Neural progenitor cell (in vitro differentiated cells): ENCODE measurements at regions not wholly inside any gene's neighbourhood (a gene's known extent, or its start where the extent isn't known, plus 50 kb on each side); places are given as distances from the start of the nearest gene placed in this dataset.

Experiments
- DNase-seq: peaks from one replicate; pipeline ENCODE4 v3.0.0-alpha.2; 2016; ENCODE audit warnings: low spot score
- H2AFZ ChIP-seq: fragments of 200-600 bp; sonication (generic); replicated peaks from 2 replicates; pipeline ENCODE4 v1.6.1; 2016; ENCODE audit warnings: antibody characterized with exemption
- H3F3A ChIP-seq: fragments of 200-600 bp; sonication (generic); 2 replicates; pipeline ENCODE4 v1.6.1; 2016; ENCODE audit warnings: antibody characterized with exemption, low read depth
- H3K27ac ChIP-seq: fragments of 200-600 bp; sonication (generic); 2 replicates; pipeline ENCODE4 v1.5.1; 2016; ENCODE audit warnings: mild to moderate bottlenecking
- H3K27me3 ChIP-seq: fragments of 200-600 bp; sonication (generic); 2 replicates; pipeline ENCODE4 v1.6.1; 2016; ENCODE audit warnings: mild to moderate bottlenecking, moderate library complexity
- H3K36me3 ChIP-seq: fragments of 200-600 bp; sonication (generic); 2 replicates; pipeline ENCODE4 v1.5.1; 2016
- H3K4me1 ChIP-seq: fragments of 200-600 bp; sonication (generic); 2 replicates; pipeline ENCODE4 v1.6.1; 2016; ENCODE audit warnings: mixed run types
- H3K4me2 ChIP-seq: fragments of 200-600 bp; sonication (generic); 2 replicates; pipeline ENCODE4 v1.6.1; 2016
- H3K4me3 ChIP-seq: fragments of 200-600 bp; sonication (generic); 2 replicates; pipeline ENCODE4 v1.5.1; 2016
- H3K79me2 ChIP-seq: fragments of 200-600 bp; sonication (generic); 2 replicates; pipeline ENCODE4 v1.6.1; 2016; ENCODE audit warnings: low read depth
- H3K9ac ChIP-seq: fragments of 200-600 bp; sonication (generic); 2 replicates; pipeline ENCODE4 v1.6.1; 2016
- H3K9me3 ChIP-seq: fragments of 200-600 bp; sonication (generic); 2 replicates; pipeline ENCODE4 v1.5.1; 2016; ENCODE audit warnings: low read depth
- H4K20me1 ChIP-seq: fragments of 200-600 bp; sonication (generic); 2 replicates; pipeline ENCODE4 v1.6.1; 2016; ENCODE audit warnings: low read depth
- H3K27ac Mint-ChIP-seq: 3 replicates; pipeline ENCODE4 v1.8.0; 2021; ENCODE audit warnings: mixed read lengths
- H3K27me3 Mint-ChIP-seq: 2 replicates; pipeline ENCODE4 v1.8.0; 2022; ENCODE audit warnings: low read depth, mild to moderate bottlenecking, inconsistent platforms, moderate library complexity, mixed read lengths; ENCODE audit not compliant: insufficient read depth
- H3K36me3 Mint-ChIP-seq: 3 replicates; pipeline ENCODE4 v1.8.0; 2021; ENCODE audit warnings: mixed read lengths
- H3K4me1 Mint-ChIP-seq: 3 replicates; pipeline ENCODE4 v1.8.0; 2021; ENCODE audit warnings: mixed read lengths
- H3K4me3 Mint-ChIP-seq: 3 replicates; pipeline ENCODE4 v1.8.0; 2021; ENCODE audit warnings: mild to moderate bottlenecking, moderate library complexity, mixed read lengths
- H3K9me3 Mint-ChIP-seq: 3 replicates; pipeline ENCODE4 v1.8.0; 2020; ENCODE audit warnings: mixed read lengths
- CTCF ChIP-seq: fragments of 200-600 bp; sonication (generic); IDR thresholded peaks from 2 replicates; pipeline ENCODE4 v1.5.1; 2017; ENCODE audit warnings: antibody characterized with exemption, mild to moderate bottlenecking
- EZH2 ChIP-seq: fragments of 200-600 bp; sonication (generic); IDR thresholded peaks from 2 replicates; pipeline ENCODE4 v1.6.1; 2017; ENCODE audit warnings: antibody characterized with exemption, mild to moderate bottlenecking, moderate library complexity
- EZH2phosphoT487 ChIP-seq: fragments of 200-600 bp; sonication (generic); IDR thresholded peaks from 2 replicates; pipeline ENCODE4 v1.6.1; 2017; ENCODE audit warnings: antibody characterized with exemption

- H3K27me3 ChIP-seq = no peaks in the 10 kb centered on the region
- no peak overlapping the region for H3K27ac ChIP-seq
- peaks cover 3% of the 10 kb centered on the region for H3K27me3 Mint-ChIP-seq
- H2AFZ ChIP-seq = no peak overlapping the region
- no peaks in the 10 kb centered on the region for H3F3A ChIP-seq
- no peak overlapping the region for H3K4me3 Mint-ChIP-seq
- no peaks in the 10 kb centered on the region for H3K4me1 ChIP-seq
- H3K79me2 ChIP-seq = no peaks in the 10 kb centered on the region
- TF ChIP-seq CTCF (no peak), EZH2phosphoT487 (no peak), EZH2 (no peak)
- H3K4me1 Mint-ChIP-seq = no peaks in the 10 kb centered on the region
- no peak overlapping the region for H3K4me3 ChIP-seq
- H3K36me3 Mint-ChIP-seq = no peaks in the 10 kb centered on the region
- H3K27ac Mint-ChIP-seq = no peak overlapping the region
- H3K9me3 Mint-ChIP-seq = no peaks in the 10 kb centered on the region
- H3K9ac ChIP-seq = no peak overlapping the region
- H3K4me2 ChIP-seq = no peak overlapping the region
- H4K20me1 ChIP-seq = no peaks in the 10 kb centered on the region
- H3K9me3 ChIP-seq = no peaks in the 10 kb centered on the region
- no peak for DNase-seq
- no peaks in the 10 kb centered on the region for H3K36me3 ChIP-seq
Observed at GRCh38 chr14:97603201-97603600, 806.0 kb downstream of the VRK1 start.

DNA sequence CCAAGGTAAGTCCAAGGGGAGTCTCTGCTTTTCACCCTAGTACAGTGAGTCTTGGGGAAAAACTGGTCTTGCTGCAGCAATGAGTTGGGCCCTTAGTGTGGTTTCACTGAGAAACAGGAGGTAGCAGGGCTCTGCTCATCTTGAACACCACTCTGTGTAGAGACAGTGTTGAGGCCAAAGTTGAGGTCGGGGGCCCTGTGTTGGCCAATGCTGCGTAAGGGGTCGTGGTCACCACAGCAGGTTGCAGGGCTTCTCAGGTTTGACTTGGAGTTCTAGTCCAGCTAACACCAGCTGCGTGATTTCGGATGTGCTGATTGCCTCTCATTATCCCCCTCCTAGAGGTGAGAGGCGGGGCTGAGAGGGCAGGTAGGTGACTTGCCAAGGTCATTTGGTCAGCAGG lies 807.5 kb downstream of the VRK1 start:
- no peak overlapping the region for H3K27ac ChIP-seq
- Mint-ChIP-seq H3K4me3 (no peak overlapping the region), H3K27me3 (peaks cover 3% of the 10 kb centered on the region), H3K4me1 (no peaks in the 10 kb centered on the region), H3K36me3 (no peaks in the 10 kb centered on the region), H3K9me3 (no peaks in the 10 kb centered on the region), H3K27ac (no peak overlapping the region)
- no peak overlapping the region for H2AFZ ChIP-seq
- H3K36me3 ChIP-seq = no peaks in the 10 kb centered on the region
- H3K9me3 ChIP-seq = no peaks in the 10 kb centered on the region
- no peaks in the 10 kb centered on the region for H3K27me3 ChIP-seq
- no peaks in the 10 kb centered on the region for H4K20me1 ChIP-seq
- no peak for DNase-seq
- H3F3A ChIP-seq = no peaks in the 10 kb centered on the region
- H3K9ac ChIP-seq = no peak overlapping the region
- no peaks in the 10 kb centered on the region for H3K79me2 ChIP-seq
- no peak overlapping the region for H3K4me2 ChIP-seq
- H3K4me3 ChIP-seq = no peak overlapping the region
- TF ChIP-seq EZH2 (no peak), CTCF (no peak), EZH2phosphoT487 (no peak)
- no peaks in the 10 kb centered on the region for H3K4me1 ChIP-seq

DNA sequence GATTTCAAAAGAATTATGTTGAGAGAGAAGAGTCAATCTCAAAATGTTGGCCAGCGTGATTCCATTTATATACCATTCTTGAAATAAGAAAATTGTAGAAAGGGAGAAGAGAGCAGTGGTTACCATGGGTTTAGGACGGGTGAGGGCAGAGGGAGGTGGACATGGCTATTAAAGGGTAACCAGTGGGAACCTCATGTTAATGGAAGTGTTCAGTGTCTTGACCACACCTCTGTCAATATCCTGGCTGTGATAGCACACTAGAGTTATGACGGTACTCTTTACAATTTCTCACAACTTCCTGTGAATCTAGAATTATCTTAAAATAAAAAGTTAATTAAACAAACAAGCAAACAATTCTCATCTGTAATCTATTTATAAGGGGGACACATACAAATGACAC lies 821.2 kb downstream of the VRK1 start:
- H3K9ac ChIP-seq = no peak overlapping the region
- H3K79me2 ChIP-seq = no peaks in the 10 kb centered on the region
- Mint-ChIP-seq H3K9me3 (peaks cover 16% of the 10 kb centered on the region), H3K4me3 (no peak overlapping the region), H3K36me3 (no peaks in the 10 kb centered on the region), H3K27ac (no peak overlapping the region), H3K27me3 (peaks cover 4% of the 10 kb centered on the region), H3K4me1 (no peaks in the 10 kb centered on the region)
- no peaks in the 10 kb centered on the region for H4K20me1 ChIP-seq
- H3K27ac ChIP-seq = no peak overlapping the region
- H3K27me3 ChIP-seq = no peaks in the 10 kb centered on the region
- H3K4me3 ChIP-seq = no peak overlapping the region
- no peak for DNase-seq
- H2AFZ ChIP-seq = no peak overlapping the region
- no peaks in the 10 kb centered on the region for H3K4me1 ChIP-seq
- TF ChIP-seq CTCF (no peak), EZH2 (no peak), EZH2phosphoT487 (no peak)
- H3K9me3 ChIP-seq = peaks cover 13% of the 10 kb centered on the region
- H3K4me2 ChIP-seq = no peak overlapping the region
- no peaks in the 10 kb centered on the region for H3K36me3 ChIP-seq
- H3F3A ChIP-seq = no peaks in the 10 kb centered on the region
